GM21737 (cell line): ENCODE measurements at regions not wholly inside any gene's neighbourhood (a gene's known extent, or its start where the extent isn't known, plus 50 kb on each side); places are given as distances from the start of the nearest gene placed in this dataset.

Experiments used
- ATAC-seq: cut with Tn5 transposase; IDR thresholded peaks from one replicate; pipeline ENCODE4 v1.9.1; 2021; ENCODE audit warnings: mild to moderate bottlenecking, moderate library complexity; ENCODE audit not compliant: unreplicated experiment

DNA sequence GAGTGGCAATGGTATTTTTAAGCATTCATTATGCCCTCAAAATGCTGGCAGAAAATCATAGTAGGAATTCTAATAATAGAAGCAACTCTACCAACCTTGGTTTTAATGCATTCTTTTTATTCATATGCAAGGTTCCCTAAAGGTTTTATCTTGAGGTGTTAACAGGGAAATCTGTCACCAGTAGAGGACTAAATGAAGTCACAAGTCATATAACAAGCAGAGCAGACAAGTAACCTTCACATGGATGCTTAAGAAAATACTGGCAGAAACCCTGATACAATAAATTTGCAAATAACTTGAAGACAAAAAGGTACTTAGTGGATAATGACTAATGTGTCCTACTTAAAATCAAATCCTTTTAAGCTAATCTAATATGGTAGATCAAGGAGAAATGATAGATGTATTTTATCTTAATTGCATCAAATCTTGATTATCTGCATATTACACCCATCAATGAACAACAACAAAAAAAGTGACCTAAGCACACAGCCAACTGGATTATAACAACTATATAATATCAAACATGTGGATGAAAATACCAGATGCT, 73.3 kb downstream of the RFC3 start:
- no peak for ATAC-seq

DNA sequence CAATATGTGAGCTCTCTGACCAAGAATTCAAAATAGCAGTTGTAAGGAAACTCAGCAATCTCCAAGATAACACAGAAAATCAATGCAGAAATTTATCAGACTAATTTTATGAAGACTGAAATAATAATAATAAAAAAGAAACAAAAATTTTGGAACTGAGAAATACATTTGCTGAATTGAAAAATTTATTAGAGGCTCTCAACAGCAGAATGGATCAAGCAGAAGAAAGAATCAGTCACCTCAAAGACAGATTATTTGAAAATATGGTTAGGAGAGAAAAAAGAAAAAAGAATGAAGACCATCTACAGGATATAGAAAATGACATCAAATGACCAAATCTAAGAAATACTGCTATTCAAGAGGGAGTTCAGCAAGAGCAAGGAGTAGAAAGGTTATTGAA, 75.6 kb downstream of the RFC3 start:
- no peak for ATAC-seq

DNA sequence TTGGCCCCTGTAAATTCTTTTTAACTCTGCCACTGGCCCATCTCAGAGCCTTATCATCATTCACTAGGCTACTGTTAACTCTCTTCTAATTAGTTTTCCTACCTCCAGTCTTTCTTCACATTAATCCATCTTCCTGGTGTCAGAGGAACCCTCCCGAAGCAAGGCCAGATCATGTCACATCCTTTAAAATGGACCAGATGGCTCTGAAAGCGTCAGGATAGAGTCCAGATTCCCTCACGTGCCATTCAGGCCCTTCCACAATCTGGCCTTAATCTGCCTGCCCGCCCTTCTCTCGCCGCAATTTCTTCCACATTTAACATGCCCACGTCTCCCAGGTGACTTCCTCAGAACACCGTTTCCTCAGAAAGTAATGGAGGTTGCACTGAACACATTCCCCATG, 86.5 kb downstream of the RFC3 start:
- ATAC-seq = no peak

DNA sequence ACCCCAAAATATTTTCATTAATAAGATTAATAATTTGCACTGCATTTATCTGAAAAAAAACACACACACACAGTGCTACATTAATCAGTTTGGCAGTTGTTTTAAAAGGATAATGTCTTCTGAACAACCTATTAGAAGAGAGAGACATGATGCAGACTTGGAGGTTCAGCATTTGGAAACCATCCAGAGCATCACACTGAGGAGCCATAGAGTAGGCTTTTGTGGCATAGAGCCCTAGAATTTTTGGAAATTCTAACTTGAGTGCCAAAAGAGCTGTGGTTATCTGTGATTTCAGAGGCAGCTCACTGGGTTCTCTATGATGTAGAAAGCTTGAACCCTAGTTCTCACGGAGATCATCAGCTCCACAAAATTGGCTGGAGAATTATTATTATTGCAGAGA, 90.2 kb downstream of the RFC3 start:
- no peak for ATAC-seq

DNA sequence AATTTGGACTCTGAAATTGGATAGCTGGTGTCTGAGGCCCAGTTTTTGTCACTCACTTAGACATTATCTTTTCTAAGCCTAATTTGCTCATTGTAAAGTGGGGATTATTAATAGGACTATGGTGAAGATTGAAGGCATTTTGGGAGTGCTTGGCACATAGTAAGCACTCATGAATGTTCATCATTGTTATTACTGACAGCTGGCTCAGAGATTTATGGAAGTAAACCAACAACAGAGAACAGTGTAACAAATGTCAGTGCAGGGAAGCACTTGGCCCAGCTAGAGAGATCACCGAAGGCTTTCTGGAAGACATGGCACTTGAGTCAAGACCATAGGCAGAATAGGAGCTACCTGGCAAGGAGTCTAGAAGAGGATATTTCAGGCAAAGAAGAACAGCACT, 92.3 kb downstream of the RFC3 start:
- ATAC-seq = no peak

DNA sequence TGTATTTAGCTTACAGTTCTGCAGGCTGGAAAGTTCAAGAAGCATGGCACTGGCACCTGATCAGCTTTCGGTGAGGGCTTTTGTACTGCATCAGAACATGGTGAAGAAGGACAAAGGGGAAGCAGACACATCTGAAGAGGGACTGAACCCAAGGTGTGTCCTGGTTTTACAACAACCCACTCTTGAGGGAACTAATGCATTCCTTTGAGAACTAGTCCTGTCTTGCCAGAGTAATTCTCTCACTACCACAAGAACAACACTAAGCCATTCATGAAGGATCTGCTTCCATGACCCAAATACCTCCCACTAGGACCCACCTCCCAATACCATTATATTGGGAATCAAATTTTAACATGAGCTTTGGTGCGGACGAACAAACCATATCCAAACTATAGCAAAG, 93.6 kb downstream of the RFC3 start:
- no peak for ATAC-seq

DNA sequence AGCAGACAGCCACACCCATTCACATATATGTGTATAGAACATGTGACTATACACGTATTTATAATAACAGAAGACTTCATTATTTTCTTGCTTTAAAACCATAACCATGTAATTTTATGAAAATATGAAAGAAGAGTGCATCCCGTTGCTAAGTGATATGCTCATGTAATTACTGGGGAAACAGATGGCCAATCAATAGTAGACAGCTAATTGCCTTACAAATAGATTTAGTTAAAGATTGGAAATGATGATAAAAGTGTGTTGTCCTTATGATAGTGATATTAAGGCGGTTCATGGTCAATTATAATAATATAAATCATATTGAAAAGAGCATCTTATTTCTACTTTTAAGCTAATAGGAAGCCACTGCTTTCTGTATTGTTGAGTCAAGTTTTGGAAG, 95.9 kb downstream of the RFC3 start:
- ATAC-seq = no peak

DNA sequence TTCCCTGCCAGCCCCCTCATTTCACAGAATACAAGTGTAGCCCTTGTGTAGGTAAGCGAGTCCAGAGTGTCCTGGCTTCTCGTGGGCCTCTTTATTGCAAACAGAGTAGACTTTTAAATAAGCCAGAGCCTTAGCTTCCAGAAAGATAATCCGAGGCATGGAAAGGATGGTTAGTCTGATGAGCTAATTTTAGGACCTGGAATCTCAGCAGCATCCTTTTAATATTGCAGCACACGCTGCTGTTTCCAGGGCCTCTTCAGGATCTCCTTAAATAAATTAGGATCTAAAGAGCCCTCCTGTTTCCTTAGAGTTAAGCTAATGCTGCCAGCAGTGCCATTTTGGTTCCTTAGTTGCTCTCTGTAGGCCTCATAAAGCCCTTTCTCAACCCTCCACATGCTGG, 99.2 kb downstream of the RFC3 start:
- ATAC-seq = no peak

DNA sequence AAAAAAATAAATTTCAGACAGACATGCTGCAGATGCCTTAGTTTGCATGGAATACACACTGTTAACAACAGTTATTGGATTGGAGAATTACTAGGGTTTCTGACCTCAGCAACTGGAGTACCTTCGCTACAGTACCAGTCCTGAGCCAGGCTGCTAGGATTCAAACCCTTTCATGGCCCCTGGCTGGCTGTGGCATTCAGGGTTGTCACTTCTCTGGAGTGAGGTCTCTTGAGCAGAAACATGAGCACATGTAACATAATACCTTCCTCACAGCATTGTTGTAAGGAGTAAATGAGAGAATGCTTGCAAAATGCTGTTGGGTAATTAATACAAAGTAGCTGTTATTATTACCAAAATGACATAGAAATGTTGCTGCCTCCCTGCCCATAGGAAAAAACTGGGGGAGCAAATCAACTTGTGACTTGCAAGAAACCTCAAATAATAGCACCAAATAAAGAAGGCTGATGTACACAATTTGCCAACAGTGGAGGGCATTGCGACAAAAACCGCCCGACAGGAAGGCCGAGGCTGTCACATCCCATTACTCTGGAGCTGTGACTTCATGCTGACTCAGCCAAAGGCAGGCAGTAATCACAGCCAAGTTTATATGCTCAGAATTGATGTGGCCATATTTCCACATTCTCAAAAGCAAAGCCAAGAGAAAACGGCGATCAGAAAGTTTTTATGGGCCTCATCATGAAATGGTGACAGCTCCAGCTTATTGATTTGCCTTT, 100.4 kb downstream of the RFC3 start:
- ATAC-seq = no peak

DNA sequence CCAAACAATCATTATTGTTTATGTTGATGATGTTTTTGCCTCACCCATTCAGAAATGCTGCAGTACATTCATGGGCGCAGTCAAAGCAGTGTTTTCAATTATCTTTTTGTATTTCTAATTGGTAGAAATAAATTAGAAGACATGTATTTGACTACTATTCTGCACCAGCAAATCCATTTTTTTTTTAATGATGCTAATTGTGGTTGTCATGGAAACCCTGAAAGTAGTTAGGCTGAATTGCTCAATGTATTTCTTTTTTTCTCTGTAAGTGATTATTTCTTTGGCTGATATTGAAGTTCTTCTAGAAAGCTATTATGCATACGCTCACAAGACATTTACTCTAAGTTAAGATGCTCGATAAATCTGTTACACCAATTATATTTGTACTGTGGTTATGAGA, 101.2 kb downstream of the RFC3 start:
- ATAC-seq = no peak

DNA sequence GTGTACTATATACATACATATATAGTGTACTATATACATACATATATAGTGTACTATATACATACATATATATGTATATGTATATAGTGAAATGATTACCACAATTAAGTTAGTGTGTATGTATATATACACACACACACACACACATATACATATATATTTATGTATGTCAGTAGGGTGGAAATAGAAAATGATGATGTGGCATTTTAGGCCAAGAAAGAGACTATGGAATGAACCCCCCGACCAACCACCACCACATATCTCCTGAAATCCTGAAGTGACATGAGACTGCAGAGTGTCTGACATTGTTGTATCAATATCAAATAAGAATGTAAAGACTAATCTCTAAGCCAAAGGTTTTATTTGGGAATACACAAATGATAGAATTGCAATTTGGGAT, 107.6 kb downstream of the RFC3 start:
- no peak for ATAC-seq

DNA sequence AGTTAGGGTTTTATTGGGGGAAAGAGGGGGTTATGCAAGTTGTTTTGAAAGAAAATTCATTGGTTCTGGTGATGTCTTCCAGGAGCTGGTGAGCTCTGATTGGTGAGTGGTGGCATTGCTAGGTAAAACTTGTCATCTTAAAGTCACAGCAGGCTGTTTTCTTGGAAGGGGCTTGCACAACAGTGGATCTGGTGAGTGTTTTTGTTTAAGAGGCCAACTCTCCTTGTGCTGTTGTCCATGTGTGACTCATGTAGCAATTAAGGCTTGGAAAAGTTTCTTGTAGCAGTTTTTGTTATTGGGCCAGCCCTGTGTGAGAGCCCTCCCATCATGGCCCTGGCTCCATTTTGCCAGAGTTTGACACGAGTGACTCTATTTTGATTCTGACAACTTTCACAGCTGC, 109.4 kb downstream of the RFC3 start:
- ATAC-seq = no peak

DNA sequence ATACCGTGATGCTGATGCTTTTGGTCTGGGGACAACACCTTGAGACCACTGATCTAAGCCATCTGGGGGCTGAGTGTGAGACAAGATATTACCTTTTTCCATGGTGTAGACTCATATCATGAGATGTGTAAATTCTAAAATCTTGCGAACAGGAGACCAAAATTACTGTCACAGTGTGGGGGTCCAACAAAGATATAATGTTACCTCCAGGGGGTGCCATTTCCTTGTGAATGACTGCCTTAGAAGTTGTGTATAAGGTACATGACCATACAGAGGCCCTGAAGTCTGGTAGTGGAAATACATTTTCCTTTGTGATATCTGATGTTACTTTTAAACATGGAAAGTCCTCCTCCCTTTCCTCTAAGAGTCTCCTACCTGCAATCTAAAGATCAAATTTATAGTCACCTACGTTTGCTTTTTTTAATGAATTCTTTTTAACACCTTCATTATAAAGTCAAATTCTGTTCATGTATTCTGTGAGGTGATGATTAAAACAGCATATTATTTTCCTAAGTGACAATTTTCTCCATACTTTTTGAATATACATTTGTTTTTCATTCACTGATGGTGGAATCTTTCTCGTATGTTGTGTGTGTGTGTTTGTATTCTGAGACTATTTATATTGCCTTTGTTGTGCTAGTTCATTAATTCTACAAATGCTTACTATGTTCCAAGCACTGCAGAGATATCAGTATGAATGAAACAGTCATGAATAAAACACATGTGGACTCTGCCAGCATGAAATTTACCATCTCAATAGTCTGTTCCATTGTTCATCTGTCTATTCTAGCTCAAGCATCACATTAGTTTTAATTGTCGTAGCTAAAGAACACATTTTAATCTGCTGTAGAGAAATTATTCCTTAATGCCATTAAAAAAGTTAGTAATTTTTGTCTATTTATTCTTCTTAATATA, 113.7 kb downstream of the RFC3 start:
- no peak for ATAC-seq

DNA sequence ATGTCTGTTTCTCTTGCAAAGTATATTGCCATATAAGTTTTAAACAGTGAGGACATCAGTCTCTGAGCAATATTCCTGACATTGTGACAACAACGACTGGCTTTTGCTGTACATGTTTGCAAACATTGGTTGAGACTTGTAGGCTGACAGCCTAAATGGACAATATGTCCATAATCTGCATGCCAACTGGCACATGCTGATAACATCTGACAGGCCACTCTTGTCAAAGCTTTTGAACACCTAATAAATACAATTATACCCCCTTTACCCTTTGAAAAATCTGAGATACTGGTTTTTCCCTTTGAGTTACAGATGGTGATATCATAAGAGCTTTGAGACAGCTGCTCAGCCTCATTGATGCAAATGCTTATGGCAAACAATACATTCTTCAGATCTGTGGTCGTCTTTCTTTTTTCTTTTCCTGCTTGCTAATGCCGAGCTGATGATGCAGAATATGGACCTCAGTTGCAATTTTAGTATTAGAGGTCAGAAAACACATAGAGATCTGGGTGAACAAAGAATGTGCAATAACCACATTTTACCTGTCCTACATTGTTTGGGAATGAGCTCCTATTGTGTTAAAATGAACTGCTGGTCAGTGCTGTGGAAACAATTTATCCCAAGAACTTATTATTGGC, 114.9 kb downstream of the RFC3 start:
- ATAC-seq = no peak

DNA sequence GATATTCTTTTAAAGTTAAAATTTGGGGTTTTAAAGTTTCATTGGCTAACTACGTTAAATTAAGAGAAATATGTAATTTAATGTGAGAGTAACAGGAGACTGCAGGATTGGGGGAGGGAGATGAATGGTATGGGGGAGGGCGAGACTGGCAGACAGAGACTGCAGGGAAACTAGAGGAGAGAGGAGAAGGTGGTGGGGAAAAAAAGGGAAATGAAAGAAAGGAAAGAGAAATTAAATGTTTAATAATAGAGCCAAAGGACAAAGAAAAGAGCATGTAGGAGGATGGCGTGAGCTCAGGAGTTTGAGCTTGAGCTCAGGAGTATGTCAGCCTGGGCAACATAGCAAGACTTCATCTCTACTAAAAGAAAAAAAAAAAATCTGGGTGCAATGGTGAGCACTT, 115.9 kb downstream of the RFC3 start:
- no peak for ATAC-seq

DNA sequence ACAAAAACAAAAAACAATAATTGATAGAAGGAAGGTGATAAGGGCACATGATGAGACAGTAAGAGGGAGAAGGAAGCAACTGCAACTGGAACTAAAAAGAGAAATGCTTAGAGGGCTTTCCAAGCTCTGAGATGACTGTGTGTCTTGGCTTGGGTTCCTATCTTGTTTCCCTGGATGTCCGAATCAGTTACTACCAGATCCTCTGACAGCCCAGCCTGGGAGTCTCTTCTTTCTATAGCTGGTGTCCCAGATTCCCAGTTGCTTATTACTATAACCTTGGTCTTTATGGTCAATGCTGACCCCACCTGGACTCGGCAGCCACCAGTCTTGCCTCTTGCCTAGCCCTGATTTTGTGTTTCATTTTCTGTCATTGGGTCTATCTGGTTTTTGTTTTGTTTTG, 116.4 kb downstream of the RFC3 start:
- no peak for ATAC-seq

DNA sequence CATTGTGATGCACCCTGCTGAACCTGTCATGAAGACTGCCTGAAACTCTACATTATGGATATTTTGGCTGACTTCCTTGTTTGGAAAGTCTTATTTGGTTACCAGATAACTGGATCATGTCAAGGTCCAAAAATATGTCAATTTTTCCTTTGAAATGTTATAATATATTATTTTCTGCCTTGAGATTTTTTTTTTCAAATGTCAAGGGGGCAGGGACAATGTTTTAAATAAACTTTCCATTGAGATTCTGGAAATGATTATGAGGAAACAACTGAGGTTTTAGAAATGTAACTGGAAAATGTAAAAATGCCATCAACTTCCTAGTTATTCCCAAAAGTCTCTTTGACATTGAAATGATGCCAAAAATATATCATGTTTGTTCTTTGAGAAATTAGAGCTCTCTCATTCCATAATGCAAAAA, 117.0 kb downstream of the RFC3 start:
- no peak for ATAC-seq

DNA sequence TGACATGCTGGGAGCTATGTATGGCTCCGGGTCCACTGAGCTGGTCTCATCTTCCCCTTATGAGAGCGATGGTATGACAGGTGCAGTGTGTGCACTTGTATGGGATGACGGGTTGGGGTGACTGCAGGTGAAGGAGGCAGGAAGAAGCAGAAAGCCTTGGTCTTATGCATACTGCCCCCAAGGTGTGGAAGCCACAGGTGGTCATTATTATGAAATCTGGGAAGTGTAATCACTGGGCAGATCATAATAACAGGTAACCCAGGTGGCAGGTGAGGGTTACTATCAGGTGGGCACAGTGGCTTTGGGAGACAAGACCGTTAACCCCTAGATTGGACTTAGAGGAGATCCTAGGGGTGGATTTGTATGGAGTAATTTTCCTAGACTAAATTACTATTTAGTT, 118.0 kb downstream of the RFC3 start:
- no peak for ATAC-seq

DNA sequence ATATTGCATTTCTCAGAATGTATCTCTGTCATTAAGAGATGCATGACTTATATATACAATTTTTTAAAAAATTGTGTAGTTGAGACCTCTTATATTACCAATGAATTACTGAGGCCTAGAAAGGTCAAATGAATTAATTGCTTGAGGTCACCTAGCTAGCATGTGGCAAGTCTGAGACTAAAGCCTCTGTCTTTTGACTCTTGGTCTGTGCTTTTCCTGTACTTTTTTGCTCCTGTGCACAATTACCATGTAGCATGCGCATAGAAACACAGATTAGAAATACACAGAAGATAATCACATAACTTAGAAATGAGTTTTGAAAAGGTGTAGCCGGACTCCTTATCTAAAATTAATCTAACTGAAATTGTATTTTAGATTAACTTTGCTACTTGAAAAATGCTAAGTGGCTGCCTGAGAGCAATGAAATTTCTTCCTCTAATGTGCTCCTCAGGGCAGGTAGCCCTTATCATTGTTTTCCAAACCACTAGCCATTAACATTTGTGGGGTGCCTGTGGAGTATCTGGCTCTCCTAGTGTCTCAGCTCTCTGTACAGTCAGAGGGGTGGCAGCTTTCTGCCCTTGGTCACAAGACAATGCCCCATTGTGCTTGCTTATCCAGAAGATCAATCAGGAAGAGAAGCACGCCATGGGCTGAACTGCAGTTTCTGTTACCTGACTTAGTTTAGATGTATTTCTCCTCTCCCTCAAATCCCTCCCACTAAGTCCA, 119.6 kb downstream of the RFC3 start:
- no peak for ATAC-seq

DNA sequence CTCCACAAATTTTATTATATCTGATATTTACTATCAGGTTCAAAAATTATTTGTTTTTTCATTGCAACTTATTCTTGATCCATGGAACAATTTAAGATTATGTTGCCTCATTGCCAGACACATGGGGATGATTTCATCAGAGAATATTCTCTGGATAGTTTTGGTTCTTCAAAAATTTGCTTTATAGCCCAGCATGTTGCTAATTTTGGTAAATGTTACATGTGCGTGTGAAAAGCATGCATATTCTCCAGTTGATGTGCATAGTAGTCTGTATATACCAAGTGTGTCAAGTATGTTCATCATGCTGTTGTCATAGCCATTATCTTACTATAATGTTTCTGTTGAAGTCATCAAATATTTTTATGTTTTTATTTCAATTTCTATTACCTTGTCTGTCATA, 122.3 kb downstream of the RFC3 start:
- no peak for ATAC-seq

DNA sequence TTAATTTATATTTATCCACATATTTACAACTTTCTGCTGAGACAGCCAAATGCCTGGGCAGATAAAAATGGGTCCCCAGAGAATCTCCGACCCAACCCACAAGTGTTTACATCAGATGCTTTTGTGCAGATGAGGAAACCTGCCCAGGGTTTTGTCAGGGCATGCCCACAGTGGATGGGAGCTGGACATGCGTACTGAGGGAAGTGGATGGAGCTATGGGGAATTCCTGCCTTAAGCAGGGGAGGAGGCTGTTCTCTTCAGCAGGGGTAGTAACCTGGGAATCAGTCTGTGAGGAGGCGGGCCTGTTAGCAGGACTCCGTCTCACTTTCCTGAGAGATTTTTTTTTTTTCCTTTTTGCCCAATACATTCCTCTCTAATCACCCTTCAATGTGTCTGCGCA, 122.9 kb downstream of the RFC3 start:
- ATAC-seq = no peak
